DMS 273 (cell line): ENCODE measurements at regions not wholly inside any gene's neighbourhood (a gene's known extent, or its start where the extent isn't known, plus 50 kb on each side); places are given as distances from the start of the nearest gene placed in this dataset.

ENCODE experiments used
- DNase-seq: peaks from one replicate; lab custom pipeline; 2025; ENCODE audit not compliant: unreplicated experiment; lab: John Stamatoyannopoulos, UW

DNA sequence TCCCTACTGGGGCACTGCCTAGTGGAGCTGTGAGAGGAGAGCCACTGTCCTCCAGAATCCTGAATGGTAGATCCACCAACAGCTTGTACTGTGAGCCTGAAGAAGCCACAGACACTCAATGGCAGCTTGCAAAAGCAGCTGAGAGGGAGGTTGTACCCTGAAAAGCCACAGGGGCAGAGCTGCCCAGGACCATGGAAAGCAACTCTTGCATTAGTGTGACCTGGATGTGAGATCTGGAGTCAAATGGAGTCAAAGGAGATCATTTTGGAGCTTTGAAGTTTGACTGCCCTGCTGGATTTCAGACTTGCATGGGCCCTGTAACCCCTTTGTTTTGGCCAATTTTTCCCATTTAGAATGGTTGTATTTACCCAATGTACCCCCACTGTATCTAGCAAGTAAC, 871.4 kb upstream of the PRMT6 start:
- DNase-seq = no peak

- DNase-seq = no peak
Measured at GRCh38 chr1:106189780-106190179, 866.7 kb upstream of the PRMT6 start.

GRCh38 chr1:106194206-106194605, 862.3 kb upstream of the PRMT6 start:
- DNase-seq = no peak

- DNase-seq = no peak
Measured at GRCh38 chr1:106200711-106201110, 855.8 kb upstream of the PRMT6 start.

DNA sequence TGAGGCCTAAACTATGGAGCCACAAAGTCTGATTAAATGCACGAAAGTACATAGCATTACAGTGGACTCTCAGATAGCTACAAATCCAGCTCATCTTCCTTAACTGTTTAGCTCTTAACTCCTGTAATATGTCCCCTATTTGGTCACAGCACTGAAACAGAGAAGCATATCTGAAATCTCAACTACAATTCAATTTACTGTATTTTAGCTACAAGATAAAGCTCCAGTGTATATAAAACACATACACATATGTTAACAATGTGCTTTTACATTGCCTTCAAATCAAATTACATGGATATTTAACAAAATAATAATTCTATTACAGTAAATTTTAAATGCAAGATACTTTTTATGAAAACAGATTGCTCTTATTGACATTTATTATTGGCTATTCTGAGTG, 849.3 kb upstream of the PRMT6 start:
- no peak for DNase-seq

DNA sequence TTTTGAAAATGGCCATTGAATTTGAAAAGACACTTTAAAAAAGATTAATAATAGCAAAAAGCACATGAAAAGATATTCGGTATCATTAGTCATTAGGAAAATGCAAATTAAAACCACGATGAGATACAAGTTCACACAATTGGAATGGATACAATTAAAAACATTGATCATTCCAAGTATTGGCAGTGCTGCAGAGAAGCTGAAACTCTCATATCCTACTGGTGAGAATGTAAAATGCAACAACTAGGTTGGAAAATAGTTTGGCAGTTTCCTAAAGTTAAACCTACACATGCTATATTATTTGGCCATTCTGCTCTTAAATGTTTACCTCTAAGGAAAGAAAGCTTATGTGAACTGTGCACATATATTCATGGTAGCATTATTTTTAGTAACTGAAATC, 838.7 kb upstream of the PRMT6 start:
- DNase-seq = no peak

DNA sequence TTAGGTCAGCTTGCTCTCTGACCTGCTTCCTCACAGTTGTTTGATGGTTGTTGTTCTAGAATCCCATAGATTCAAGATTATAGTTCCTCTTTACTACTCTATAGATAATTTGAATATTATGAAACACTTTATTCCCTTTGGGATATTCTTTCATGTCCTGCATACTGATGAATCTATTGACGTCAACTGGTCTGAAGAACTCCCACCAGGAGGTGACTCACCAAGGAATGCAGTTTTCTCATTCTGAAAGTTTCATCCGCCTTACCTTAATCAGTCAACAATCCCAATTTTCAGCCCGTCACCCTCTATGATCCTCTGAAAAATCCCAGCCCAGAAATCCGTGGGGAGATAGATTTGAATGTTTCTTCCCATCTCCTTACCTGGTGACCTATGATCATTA, 834.1 kb upstream of the PRMT6 start:
- no peak for DNase-seq

DNA sequence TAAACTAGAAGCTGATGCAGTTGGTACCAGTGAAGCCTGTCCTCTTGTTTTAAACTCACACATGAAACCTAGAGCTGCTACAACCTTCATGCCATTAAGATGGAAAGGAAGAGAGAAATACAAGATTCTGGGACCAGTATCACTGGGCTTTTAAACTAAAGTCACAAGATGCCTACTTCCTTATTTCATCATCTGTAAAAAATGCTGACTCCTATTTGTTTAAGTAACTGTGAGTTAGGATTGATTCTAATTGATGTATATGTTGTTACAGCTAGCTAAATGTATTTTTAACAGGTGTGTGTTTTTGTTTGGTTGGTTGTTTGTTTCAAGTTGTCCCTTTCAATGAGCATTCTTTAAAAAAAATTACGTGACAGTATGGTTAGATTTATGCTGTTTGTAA, 833.3 kb upstream of the PRMT6 start:
- DNase-seq = no peak

DNA sequence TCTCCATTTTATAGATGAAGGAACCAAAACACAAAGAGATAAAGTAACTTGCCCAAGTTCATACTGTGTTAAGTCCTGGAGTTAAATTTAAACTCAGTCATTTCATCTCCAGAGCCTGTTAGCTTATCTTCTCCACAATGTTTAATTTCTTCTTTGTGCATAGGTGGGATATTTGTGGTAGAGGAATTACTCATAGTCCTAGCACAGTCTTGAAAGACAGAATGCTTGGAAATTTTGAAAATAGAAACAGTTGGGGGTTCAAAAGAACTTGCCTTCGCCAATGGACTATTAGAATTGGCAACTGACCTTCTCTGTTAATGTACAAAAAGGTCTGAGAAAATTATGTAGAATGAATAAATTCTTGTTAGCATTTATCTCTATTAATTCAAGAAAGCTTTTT, 832.0 kb upstream of the PRMT6 start:
- no peak for DNase-seq

DNA sequence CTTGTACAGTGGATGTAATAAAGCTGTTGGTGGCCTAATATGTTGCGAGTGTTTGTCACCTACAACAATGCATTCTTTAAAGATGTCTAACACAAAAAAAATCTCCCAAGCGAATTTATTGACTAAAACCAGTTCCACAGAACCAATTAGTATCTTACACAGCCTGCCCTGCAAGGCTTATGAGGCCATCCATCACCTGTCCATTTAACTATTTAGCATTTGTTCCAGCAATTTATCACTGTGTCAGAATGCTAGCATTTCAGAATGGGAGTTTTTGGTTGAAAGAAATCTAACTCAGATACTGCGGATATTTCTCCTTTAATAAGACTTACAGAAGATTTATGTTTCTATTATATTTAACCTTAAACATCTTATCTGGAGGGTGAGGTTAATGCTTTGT, 831.1 kb upstream of the PRMT6 start:
- DNase-seq = no peak

- DNase-seq = no peak
Measured at GRCh38 chr1:106226550-106226949, 829.9 kb upstream of the PRMT6 start.

GRCh38 chr1:106232128-106232527, 824.3 kb upstream of the PRMT6 start:
- DNase-seq = no peak

DNA sequence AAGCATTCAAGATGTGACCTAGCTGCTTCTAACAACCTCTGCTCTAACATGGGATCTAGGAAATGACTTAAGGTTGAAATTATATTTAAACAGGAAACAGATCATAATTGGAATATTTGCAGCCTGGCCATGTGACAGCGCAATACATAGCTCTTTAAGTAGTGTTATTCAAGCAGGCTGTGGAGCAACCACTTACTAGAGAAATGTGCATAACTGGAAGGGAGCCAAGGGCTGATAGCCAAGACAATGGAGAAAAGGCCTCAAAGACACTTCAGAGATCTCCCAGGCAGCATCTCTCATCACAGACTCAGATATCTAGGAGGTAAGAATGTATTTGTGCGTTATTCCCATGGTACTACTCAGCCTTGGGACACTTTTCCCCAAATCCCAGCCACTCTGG, 823.0 kb upstream of the PRMT6 start:
- DNase-seq = no peak

GRCh38 chr1:106249365-106249764, 807.1 kb upstream of the PRMT6 start:
- DNase-seq = no peak

DNA sequence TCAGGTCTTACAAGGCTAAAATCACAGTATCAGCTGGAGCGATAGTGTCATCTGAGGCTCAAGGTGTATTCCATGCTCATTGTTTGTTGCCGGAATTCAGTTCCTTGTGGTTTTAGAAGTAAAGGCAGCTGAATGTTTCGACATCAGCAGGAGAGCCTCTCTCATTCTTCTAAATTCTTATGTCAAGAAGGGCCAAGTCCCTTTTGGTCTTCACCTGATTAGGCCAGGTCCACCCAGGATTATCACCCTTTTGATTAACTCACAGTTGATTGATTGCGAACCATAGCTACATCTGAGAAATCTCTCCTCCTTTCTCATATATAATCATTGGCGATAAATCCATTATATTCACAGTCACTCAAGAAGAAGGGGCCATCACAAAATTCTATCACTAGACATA, 806.7 kb upstream of the PRMT6 start:
- no peak for DNase-seq

DNA sequence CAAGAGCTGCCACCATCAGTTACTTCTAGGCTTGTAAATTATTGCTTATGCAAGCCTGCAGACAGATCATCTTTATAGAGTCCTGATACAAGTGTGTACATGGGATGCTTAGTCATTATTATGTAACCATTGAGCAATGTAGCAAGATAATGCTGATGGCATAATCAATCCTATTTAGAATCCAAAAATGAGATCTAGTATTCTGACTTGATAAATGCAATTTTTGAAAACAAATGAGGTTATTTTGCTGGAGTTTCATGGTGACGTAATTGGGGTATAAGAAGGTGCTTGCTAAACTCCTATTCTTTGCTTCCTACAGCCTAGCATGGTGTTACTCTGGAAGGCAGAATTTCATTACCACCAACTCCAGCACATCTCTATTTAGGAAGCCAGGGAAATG, 801.7 kb upstream of the PRMT6 start:
- no peak for DNase-seq

GRCh38 chr1:106266786-106267185, 789.7 kb upstream of the PRMT6 start:
- no peak for DNase-seq

DNA sequence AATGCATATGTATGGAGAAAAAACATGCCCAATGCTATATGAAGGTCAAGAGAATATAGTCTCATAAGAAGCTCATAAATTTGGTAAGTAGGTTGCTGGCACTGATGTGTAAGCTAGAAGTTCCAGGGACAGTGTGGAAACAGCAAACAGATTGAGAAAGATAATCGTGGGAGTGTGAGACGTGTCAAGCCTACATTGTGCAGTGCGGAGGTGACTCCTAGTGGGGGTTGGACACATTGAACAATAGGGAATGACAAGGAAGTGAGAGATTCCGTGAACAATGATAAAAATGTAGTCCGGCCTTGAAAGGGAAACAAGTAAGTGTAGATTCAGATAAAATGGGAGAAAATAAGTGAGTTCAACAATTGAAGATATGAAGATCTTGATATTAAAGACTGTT, 788.4 kb upstream of the PRMT6 start:
- DNase-seq = peak; percentile 5

- DNase-seq = no peak
Measured at GRCh38 chr1:106276871-106277270, 779.6 kb upstream of the PRMT6 start.

DNA sequence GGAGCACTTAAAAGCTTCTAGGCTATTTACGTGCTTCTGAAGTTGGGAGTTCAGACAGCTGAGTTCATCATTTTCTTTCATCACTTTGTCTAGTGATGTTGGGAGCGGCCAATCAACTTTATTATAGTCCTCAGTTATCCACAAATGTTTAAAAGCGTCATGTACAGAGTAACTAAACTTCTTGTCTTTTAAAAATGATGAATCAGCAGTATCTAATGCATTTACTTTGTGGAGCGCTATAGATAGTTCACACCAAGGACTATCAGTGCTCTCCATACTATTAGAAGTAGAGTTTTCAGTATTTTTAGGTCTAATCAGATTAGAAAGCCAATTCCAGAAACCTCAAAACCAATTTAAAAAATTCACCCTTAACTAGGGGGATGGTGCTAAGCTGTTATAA, 778.7 kb upstream of the PRMT6 start:
- DNase-seq = no peak

GRCh38 chr1:106278716-106279115, 777.8 kb upstream of the PRMT6 start:
- no peak for DNase-seq

GRCh38 chr1:106289265-106289928, 767.1 kb upstream of the PRMT6 start:
- DNase-seq = no peak

DNA sequence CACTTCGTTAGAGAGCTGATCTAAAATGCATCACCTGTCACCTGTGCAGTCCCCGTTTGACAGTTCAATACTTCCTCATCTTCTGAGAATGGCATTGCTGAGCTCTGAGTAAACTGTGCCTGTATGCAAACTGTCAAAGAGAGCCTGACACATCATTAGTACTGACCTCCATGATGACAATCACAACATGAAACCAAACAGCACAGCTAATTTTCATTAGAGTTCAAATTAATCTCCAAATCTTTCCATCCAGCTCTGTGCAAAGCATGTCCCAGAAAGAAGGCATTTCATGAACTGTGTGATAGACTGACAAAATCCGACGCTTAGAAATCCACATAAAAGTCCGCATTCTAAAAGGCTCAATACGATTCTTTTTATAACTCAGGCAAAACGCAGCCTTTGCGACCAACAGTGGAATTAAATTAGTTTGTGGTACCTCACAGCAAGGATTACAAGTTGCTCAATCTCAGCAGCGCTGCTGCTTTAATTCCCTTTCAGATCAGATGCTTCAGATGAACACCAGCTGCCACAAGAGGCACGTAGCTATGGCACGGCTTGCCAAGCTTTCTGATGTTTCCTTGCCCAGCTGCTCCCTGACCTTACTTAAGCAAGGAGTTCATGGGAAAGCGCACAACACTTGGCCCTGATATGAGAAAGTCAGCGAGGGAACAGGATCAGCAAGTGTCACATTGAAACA, 765.5 kb upstream of the PRMT6 start:
- peak; percentile 10 for DNase-seq
